Neural progenitor cell (in vitro differentiated cells): ENCODE measurements at regions not wholly inside any gene's neighbourhood (a gene's known extent, or its start where the extent isn't known, plus 50 kb on each side); places are given as distances from the start of the nearest gene placed in this dataset.
"Not testable (repeated sequence)": the region's sequence is repeated elsewhere in the genome, so short reads cannot be mapped to it uniquely, and the experiment has no call there.

ENCODE experiments used
- DNase-seq: peaks from one replicate; pipeline ENCODE4 v3.0.0-alpha.2; 2016; ENCODE audit warnings: low spot score
- H2AFZ ChIP-seq: fragments of 200-600 bp; sonication (generic); replicated peaks from 2 replicates; pipeline ENCODE4 v1.6.1; 2016; ENCODE audit warnings: antibody characterized with exemption
- H3F3A ChIP-seq: fragments of 200-600 bp; sonication (generic); 2 replicates; pipeline ENCODE4 v1.6.1; 2016; ENCODE audit warnings: antibody characterized with exemption, low read depth
- H3K27ac ChIP-seq: fragments of 200-600 bp; sonication (generic); 2 replicates; pipeline ENCODE4 v1.5.1; 2016; ENCODE audit warnings: mild to moderate bottlenecking
- H3K27me3 ChIP-seq: fragments of 200-600 bp; sonication (generic); 2 replicates; pipeline ENCODE4 v1.6.1; 2016; ENCODE audit warnings: mild to moderate bottlenecking, moderate library complexity
- H3K36me3 ChIP-seq: fragments of 200-600 bp; sonication (generic); 2 replicates; pipeline ENCODE4 v1.5.1; 2016
- H3K4me1 ChIP-seq: fragments of 200-600 bp; sonication (generic); 2 replicates; pipeline ENCODE4 v1.6.1; 2016; ENCODE audit warnings: mixed run types
- H3K4me2 ChIP-seq: fragments of 200-600 bp; sonication (generic); 2 replicates; pipeline ENCODE4 v1.6.1; 2016
- H3K4me3 ChIP-seq: fragments of 200-600 bp; sonication (generic); 2 replicates; pipeline ENCODE4 v1.5.1; 2016
- H3K79me2 ChIP-seq: fragments of 200-600 bp; sonication (generic); 2 replicates; pipeline ENCODE4 v1.6.1; 2016; ENCODE audit warnings: low read depth
- H3K9ac ChIP-seq: fragments of 200-600 bp; sonication (generic); 2 replicates; pipeline ENCODE4 v1.6.1; 2016
- H3K9me3 ChIP-seq: fragments of 200-600 bp; sonication (generic); 2 replicates; pipeline ENCODE4 v1.5.1; 2016; ENCODE audit warnings: low read depth
- H4K20me1 ChIP-seq: fragments of 200-600 bp; sonication (generic); 2 replicates; pipeline ENCODE4 v1.6.1; 2016; ENCODE audit warnings: low read depth
- H3K27ac Mint-ChIP-seq: 3 replicates; pipeline ENCODE4 v1.8.0; 2021; ENCODE audit warnings: mixed read lengths
- H3K27me3 Mint-ChIP-seq: 2 replicates; pipeline ENCODE4 v1.8.0; 2022; ENCODE audit warnings: low read depth, mild to moderate bottlenecking, inconsistent platforms, moderate library complexity, mixed read lengths; ENCODE audit not compliant: insufficient read depth
- H3K36me3 Mint-ChIP-seq: 3 replicates; pipeline ENCODE4 v1.8.0; 2021; ENCODE audit warnings: mixed read lengths
- H3K4me1 Mint-ChIP-seq: 3 replicates; pipeline ENCODE4 v1.8.0; 2021; ENCODE audit warnings: mixed read lengths
- H3K4me3 Mint-ChIP-seq: 3 replicates; pipeline ENCODE4 v1.8.0; 2021; ENCODE audit warnings: mild to moderate bottlenecking, moderate library complexity, mixed read lengths
- H3K9me3 Mint-ChIP-seq: 3 replicates; pipeline ENCODE4 v1.8.0; 2020; ENCODE audit warnings: mixed read lengths
- EZH2 ChIP-seq: fragments of 200-600 bp; sonication (generic); IDR thresholded peaks from 2 replicates; pipeline ENCODE4 v1.6.1; 2017; ENCODE audit warnings: antibody characterized with exemption, mild to moderate bottlenecking, moderate library complexity
- EZH2phosphoT487 ChIP-seq: fragments of 200-600 bp; sonication (generic); IDR thresholded peaks from 2 replicates; pipeline ENCODE4 v1.6.1; 2017; ENCODE audit warnings: antibody characterized with exemption
- TF ChIP-seq, protein P1 (sequence below): fragments of 200-600 bp; sonication (generic); IDR thresholded peaks from 2 replicates; pipeline ENCODE4 v1.5.1; 2017; ENCODE audit warnings: antibody characterized with exemption, mild to moderate bottlenecking

DNA sequence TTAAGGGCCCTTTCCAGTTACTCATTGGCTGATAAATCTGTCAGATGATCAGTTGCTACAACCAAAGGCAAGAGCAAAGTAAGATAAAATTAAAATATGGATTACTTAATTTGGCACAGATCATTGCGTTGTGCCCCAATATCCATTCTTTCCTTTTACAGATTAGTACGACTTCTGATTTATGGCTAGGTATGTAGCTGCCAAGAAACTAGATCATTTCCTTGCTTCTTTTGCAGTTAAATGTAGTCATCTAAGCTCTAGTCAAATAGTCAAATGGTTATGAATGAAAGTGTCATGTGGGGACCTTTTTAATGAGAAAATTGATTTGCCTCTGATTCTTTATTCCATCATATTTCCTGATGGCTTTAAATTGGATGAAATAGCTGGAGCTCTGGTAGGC lies 1039.9 kb upstream of the FLRT2 start:
- no peaks in the 10 kb centered on the region for H3K27me3 ChIP-seq
- H3K4me2 ChIP-seq, result no peak overlapping the region
- H3F3A ChIP-seq, result no peaks in the 10 kb centered on the region
- Mint-ChIP-seq H3K4me3 (no peak overlapping the region), H3K4me1 (no peaks in the 10 kb centered on the region), H3K27ac (no peak overlapping the region), H3K36me3 (no peaks in the 10 kb centered on the region), H3K27me3 (no peaks in the 10 kb centered on the region), H3K9me3 (peaks cover 3% of the 10 kb centered on the region)
- no peak for DNase-seq
- H4K20me1 ChIP-seq, result no peaks in the 10 kb centered on the region
- H3K4me3 ChIP-seq, result no peak overlapping the region
- H3K9ac ChIP-seq, result no peak overlapping the region
- no peaks in the 10 kb centered on the region for H3K9me3 ChIP-seq
- no peak overlapping the region for H3K27ac ChIP-seq
- no peak overlapping the region for H2AFZ ChIP-seq
- no peaks in the 10 kb centered on the region for H3K79me2 ChIP-seq
- TF ChIP-seq EZH2, result no peak
- TF ChIP-seq EZH2phosphoT487, result no peak
- TF ChIP-seq, protein P1, sequence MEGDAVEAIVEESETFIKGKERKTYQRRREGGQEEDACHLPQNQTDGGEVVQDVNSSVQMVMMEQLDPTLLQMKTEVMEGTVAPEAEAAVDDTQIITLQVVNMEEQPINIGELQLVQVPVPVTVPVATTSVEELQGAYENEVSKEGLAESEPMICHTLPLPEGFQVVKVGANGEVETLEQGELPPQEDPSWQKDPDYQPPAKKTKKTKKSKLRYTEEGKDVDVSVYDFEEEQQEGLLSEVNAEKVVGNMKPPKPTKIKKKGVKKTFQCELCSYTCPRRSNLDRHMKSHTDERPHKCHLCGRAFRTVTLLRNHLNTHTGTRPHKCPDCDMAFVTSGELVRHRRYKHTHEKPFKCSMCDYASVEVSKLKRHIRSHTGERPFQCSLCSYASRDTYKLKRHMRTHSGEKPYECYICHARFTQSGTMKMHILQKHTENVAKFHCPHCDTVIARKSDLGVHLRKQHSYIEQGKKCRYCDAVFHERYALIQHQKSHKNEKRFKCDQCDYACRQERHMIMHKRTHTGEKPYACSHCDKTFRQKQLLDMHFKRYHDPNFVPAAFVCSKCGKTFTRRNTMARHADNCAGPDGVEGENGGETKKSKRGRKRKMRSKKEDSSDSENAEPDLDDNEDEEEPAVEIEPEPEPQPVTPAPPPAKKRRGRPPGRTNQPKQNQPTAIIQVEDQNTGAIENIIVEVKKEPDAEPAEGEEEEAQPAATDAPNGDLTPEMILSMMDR, result no peak
- no peaks in the 10 kb centered on the region for H3K36me3 ChIP-seq
- H3K4me1 ChIP-seq, result no peaks in the 10 kb centered on the region

DNA sequence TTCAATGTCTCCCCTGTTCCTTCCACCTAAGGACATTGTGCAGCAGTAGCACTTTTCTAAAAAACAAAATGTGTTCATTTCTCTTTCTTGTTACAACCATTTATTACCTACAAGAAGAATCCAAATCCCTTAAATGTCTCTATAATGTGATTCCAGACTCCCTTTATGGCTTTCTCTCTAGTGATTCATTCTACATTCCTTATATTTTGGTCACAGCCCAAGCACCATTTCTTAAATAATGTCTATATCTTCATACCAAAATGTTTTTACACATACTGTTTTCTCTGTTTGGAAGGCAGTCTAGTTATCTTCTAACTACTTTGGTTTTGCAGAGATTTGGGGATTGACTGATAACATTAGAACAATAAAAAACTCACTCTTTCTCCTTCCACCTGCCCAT lies 1037.3 kb upstream of the FLRT2 start:
- Histone ChIP-seq H3K36me3 (no peaks in the 10 kb centered on the region), H3K9ac (no peak overlapping the region), H3K4me3 (no peak overlapping the region), H3K4me2 (no peak overlapping the region), H3K9me3 (no peaks in the 10 kb centered on the region), H3K27me3 (no peaks in the 10 kb centered on the region), H2AFZ (no peak overlapping the region), H3K79me2 (no peaks in the 10 kb centered on the region), H3K27ac (no peak overlapping the region), H4K20me1 (no peaks in the 10 kb centered on the region), H3F3A (no peaks in the 10 kb centered on the region), H3K4me1 (no peaks in the 10 kb centered on the region)
- no peak for DNase-seq
- TF ChIP-seq EZH2phosphoT487, result no peak
- TF ChIP-seq, protein P1, result no peak
- no peak for TF ChIP-seq EZH2
- Mint-ChIP-seq H3K4me1 (no peaks in the 10 kb centered on the region), H3K36me3 (no peaks in the 10 kb centered on the region), H3K9me3 (peaks cover 3% of the 10 kb centered on the region), H3K27me3 (peaks cover 4% of the 10 kb centered on the region), H3K4me3 (no peak overlapping the region), H3K27ac (no peak overlapping the region)

DNA sequence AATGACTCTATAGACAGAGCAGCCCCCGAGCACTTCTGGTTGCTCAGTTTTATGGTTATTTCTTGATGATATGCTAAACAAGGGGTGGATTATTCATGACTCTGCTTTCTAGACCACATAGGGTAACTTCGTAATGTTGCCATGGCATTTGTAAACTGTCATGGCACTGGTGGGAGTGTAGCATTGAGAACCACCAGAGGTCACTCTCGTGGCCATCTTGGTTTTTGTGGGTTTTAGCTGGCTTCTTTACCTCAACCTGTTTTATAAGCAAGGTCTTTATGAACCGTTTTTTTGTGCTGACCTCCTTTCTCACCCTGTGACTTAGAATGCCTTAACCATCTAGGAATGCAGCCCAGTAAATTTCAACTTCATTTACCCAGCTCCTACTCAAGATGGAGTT lies 1036.2 kb upstream of the FLRT2 start:
- Mint-ChIP-seq H3K9me3 (peaks cover 3% of the 10 kb centered on the region), H3K4me3 (no peak overlapping the region), H3K27ac (no peak overlapping the region), H3K4me1 (no peaks in the 10 kb centered on the region), H3K27me3 (peaks cover 4% of the 10 kb centered on the region), H3K36me3 (no peaks in the 10 kb centered on the region)
- no peak overlapping the region for H3K9ac ChIP-seq
- no peaks in the 10 kb centered on the region for H3K4me1 ChIP-seq
- no peaks in the 10 kb centered on the region for H3K27me3 ChIP-seq
- DNase-seq, result no peak
- H3K9me3 ChIP-seq, result no peaks in the 10 kb centered on the region
- H3K4me2 ChIP-seq, result no peak overlapping the region
- H3K4me3 ChIP-seq, result no peak overlapping the region
- H2AFZ ChIP-seq, result peak overlapping the region; percentile 40
- TF ChIP-seq EZH2phosphoT487, result no peak
- TF ChIP-seq, protein P1, result peak; percentile 36
- TF ChIP-seq EZH2, result no peak
- no peaks in the 10 kb centered on the region for H3K79me2 ChIP-seq
- no peaks in the 10 kb centered on the region for H3K36me3 ChIP-seq
- no peaks in the 10 kb centered on the region for H4K20me1 ChIP-seq
- no peaks in the 10 kb centered on the region for H3F3A ChIP-seq
- H3K27ac ChIP-seq, result no peak overlapping the region

DNA sequence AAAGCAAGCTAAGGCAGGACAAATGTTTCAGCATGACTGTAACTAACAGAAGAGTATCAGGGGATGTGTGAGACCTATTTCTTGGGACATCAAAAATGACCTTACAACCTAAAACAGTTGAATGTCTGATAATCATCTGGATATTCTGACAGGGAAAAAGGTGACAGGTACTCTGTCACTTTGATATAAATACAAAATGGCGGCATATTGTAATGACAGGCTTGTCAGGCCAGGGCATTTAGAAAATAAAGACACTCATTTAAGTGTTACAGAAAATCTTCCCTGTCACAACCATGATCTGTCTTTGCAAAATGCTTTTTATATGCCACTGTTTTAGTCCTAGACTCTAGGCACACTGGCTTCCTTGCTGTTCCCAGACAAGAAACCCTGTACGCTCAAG lies 1033.3 kb upstream of the FLRT2 start:
- Histone ChIP-seq H2AFZ (no peak overlapping the region), H3K4me3 (no peak overlapping the region), H3K36me3 (peaks cover 3% of the 10 kb centered on the region), H4K20me1 (no peaks in the 10 kb centered on the region), H3F3A (no peaks in the 10 kb centered on the region), H3K9me3 (no peaks in the 10 kb centered on the region), H3K79me2 (no peaks in the 10 kb centered on the region), H3K27ac (no peak overlapping the region), H3K4me1 (peaks cover 3% of the 10 kb centered on the region), H3K4me2 (no peak overlapping the region), H3K27me3 (no peaks in the 10 kb centered on the region), H3K9ac (no peak overlapping the region)
- Mint-ChIP-seq H3K4me3 (no peak overlapping the region), H3K9me3 (peaks cover 3% of the 10 kb centered on the region), H3K27ac (no peak overlapping the region), H3K4me1 (no peaks in the 10 kb centered on the region), H3K27me3 (peaks cover 4% of the 10 kb centered on the region), H3K36me3 (no peaks in the 10 kb centered on the region)
- no peak for DNase-seq
- TF ChIP-seq, protein P1, result no peak
- TF ChIP-seq EZH2 (no peak), EZH2phosphoT487 (no peak)

DNA sequence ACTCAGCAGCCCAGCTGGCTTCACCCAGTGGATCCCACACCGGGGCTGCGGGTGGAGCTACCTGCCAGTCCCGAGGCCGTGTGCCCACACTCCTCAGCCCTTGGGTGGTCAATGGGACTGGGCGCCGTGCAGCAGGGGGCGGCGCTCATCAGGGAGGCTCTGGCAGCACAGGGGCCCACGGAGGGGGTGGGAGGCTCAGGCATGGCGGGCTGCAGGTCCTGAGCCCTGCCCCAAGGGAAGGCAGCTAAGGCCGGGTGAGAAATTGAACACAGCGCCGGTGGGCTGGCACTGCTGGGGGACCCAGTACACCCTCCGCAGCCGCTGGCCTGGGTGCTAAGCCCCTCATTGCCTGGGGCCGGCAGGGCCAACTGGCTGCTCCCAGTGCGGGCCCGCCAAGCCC lies 1017.1 kb upstream of the FLRT2 start:
- H3K36me3 ChIP-seq, H3K79me2 ChIP-seq, H3K27ac ChIP-seq, H3K4me1 Mint-ChIP-seq, H3K36me3 Mint-ChIP-seq, DNase-seq, H3F3A ChIP-seq, H3K27me3 Mint-ChIP-seq, H3K4me2 ChIP-seq, H3K9me3 Mint-ChIP-seq, H3K9ac ChIP-seq, H3K4me1 ChIP-seq, H3K4me3 Mint-ChIP-seq, H4K20me1 ChIP-seq, H3K27ac Mint-ChIP-seq, H3K27me3 ChIP-seq, H3K9me3 ChIP-seq, H2AFZ ChIP-seq, H3K4me3 ChIP-seq: not testable (repeated sequence)
